Ascending aorta (tissue), 2 donors: ENCODE measurements at regions not wholly inside any gene's neighbourhood (a gene's known extent, or its start where the extent isn't known, plus 50 kb on each side); places are given as distances from the start of the nearest gene placed in this dataset.

Source experiments
- DNase-seq, 2 donors: peaks; one replicate each; pipeline ENCODE4 v3.0.0-alpha.2; 2019; ENCODE audit warnings: low spot score in 2 of 2
- H3K27ac ChIP-seq, 2 donors: fragments of 200-600 bp; sonication (generic); one replicate each; pipeline ENCODE4 v1.5.1; 2016 to 2017; ENCODE audit warnings: mild to moderate bottlenecking in 1 of 2
- H3K27me3 ChIP-seq: fragments of 200-600 bp; sonication (generic); one replicate; pipeline ENCODE4 v1.5.1; 2017
- H3K36me3 ChIP-seq, 2 donors: fragments of 200-600 bp; sonication (generic); one replicate each; pipeline ENCODE4 v1.5.1; 2016
- H3K4me1 ChIP-seq, 2 donors: fragments of 200-600 bp; sonication (generic); one replicate each; pipeline ENCODE4 v1.5.1; 2016 to 2017; ENCODE audit warnings: mild to moderate bottlenecking in 1 of 2
- H3K4me3 ChIP-seq, 2 donors: fragments of 200-600 bp; sonication (generic); one replicate each; pipeline ENCODE4 v1.5.1; 2016 to 2017; ENCODE audit warnings: mild to moderate bottlenecking in 1 of 2
- H3K9me3 ChIP-seq, 2 donors: fragments of 200-600 bp; sonication (generic); one replicate each; pipeline ENCODE4 v1.5.1; 2016
- intact Hi-C: fragments of 100-400 bp; cut with DNase I; formaldehyde crosslinking; loops from one replicate; pipeline ENCODE4 v1.15.1; 2023
- TF ChIP-seq, protein P1 (sequence below), 3 experiments: fragments of 200-600 bp in 2 of 3; fragments of 450-650 bp in 1 of 3; sonication (generic) in 2 of 3; IDR thresholded peaks; one replicate each; pipeline ENCODE4 v1.5.1; 2016 to 2019; ENCODE audit warnings: antibody characterized with exemption in 3 of 3, mild to moderate bottlenecking in 1 of 3, moderate library complexity in 1 of 3

DNA sequence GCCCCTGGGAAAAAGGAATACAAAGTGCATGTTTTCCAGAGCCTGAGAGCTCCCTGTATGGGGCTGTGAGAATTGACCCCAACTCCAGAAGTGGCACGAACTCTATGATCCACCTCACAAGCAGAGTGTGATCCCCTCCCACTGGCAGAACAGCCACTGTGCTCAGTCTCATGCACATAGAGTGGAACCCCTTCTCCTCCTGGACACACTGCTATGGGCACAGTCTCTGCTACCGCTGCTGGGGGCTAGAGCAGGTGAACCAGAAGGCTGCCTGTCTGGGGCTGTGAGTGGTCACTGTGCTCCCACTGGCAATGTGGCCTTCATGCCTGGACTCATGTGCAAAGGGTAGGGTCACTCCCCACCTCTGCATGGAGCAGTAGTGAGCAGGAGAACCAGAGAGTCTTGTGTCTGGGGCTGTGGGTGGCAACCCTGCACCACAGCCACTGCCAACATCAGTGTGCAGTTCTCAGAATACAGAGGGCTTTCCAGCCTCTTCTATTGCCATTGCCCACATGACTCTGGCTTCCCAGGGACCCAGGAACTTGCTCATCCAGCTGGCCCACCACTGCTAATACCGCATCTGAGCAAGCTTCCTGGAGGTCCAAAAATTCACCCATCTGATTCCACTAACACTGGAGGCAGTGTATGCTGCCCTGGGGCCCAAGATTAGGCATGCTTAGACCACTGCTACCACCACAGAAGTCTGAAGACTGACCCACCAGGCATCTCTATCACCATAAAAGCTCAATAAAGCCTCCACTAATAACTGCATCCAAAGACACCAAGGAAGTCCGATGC is 343.7 kb upstream of the SOX14 start:
- intact Hi-C loops, result no loop called here
- TF ChIP-seq, protein P1, sequence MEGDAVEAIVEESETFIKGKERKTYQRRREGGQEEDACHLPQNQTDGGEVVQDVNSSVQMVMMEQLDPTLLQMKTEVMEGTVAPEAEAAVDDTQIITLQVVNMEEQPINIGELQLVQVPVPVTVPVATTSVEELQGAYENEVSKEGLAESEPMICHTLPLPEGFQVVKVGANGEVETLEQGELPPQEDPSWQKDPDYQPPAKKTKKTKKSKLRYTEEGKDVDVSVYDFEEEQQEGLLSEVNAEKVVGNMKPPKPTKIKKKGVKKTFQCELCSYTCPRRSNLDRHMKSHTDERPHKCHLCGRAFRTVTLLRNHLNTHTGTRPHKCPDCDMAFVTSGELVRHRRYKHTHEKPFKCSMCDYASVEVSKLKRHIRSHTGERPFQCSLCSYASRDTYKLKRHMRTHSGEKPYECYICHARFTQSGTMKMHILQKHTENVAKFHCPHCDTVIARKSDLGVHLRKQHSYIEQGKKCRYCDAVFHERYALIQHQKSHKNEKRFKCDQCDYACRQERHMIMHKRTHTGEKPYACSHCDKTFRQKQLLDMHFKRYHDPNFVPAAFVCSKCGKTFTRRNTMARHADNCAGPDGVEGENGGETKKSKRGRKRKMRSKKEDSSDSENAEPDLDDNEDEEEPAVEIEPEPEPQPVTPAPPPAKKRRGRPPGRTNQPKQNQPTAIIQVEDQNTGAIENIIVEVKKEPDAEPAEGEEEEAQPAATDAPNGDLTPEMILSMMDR (IDR thresholded peaks at IDR 0.05), result no peak

DNA sequence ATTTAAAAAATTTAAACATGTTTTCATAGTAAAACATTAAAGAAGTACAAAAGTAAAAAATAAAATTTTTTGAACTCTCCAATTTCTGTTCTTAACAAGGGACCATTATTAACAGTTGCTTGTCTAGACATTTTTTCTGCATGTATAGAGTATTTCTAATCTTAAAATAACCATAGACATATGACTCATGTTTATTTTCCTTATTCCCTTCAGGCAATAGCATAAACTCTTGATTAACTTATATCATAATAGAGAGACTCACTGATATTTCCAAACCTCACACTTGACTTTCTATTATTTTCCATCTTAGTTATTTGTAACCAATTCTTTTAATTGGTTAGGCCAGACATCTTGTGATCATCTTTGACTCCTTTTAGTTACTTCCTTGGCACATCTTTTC is 325.6 kb upstream of the SOX14 start:
- H3K4me1 ChIP-seq, result no peaks in the 10 kb centered on the region
- no peak overlapping the region for H3K27ac ChIP-seq
- H3K36me3 ChIP-seq, result no peaks in the 10 kb centered on the region
- H3K4me3 ChIP-seq, result no peak overlapping the region
- no peaks in the 10 kb centered on the region for H3K27me3 ChIP-seq
- TF ChIP-seq, protein P1 (IDR thresholded peaks at IDR 0.05), result no peak
- no peak for DNase-seq
- no peaks in the 10 kb centered on the region for H3K9me3 ChIP-seq
- intact Hi-C loops, result no loop called here

More for the DNA sequence above, 343.7 kb upstream of the SOX14 start:
- peaks cover 0 to 8% of the 10 kb centered on the region in 2 donors for H3K9me3 ChIP-seq
- DNase-seq, result no peak
- no peak overlapping the region for H3K4me3 ChIP-seq
- no peaks in the 10 kb centered on the region for H3K36me3 ChIP-seq
- H3K27me3 ChIP-seq, result no peaks in the 10 kb centered on the region
- H3K4me1 ChIP-seq, result no peaks in the 10 kb centered on the region
- H3K27ac ChIP-seq, result no peak overlapping the region

DNA sequence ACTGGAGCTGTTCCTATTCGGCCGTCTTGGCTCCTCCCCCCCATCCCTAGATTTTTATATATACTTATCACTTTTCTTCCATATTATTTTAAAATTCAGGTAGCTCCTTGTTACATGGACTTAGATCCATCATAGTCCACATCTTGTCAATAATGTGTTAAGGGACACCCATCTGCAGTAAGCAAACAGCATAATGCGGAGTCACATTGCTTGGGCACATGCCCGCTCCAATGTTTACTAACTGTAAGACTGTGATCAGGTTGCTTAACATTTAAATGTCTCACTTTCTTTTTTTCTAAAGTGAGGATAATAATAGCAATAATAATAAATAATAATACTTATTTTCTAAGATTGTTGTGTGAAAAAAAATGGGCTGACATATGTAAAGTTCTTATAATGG is 303.2 kb upstream of the SOX14 start:
- no peak overlapping the region for H3K4me3 ChIP-seq
- DNase-seq, result no peak
- no peaks in the 10 kb centered on the region for H3K36me3 ChIP-seq
- H3K9me3 ChIP-seq, result no peaks in the 10 kb centered on the region
- H3K27me3 ChIP-seq, result no peaks in the 10 kb centered on the region
- H3K27ac ChIP-seq, result no peak overlapping the region
- intact Hi-C loops, result no loop called here
- TF ChIP-seq, protein P1 (IDR thresholded peaks at IDR 0.05), result no peak
- no peaks in the 10 kb centered on the region for H3K4me1 ChIP-seq

DNA sequence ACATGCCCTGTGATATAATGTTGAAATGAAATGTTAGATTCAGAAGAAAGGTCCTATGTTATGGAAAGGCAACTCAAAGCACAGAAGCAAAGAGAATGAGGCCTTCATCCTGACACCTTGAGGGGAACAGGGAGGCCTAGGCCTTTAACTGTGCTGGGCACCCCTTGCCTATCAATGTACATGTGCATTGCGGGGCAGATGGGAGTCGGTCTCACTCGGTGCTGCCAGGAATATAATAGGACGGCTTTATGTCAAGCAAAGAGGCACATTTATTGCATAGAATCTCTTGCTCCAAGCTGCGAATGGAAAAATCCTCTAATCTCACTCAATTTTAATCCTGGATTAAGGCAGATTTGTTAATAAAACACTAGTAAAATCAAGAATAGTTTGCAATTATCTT is 301.0 kb upstream of the SOX14 start:
- H3K27me3 ChIP-seq, result no peaks in the 10 kb centered on the region
- no peak for DNase-seq
- no peaks in the 10 kb centered on the region for H3K36me3 ChIP-seq
- H3K4me1 ChIP-seq, result no peaks in the 10 kb centered on the region
- H3K27ac ChIP-seq, result no peak overlapping the region
- H3K9me3 ChIP-seq, result no peaks in the 10 kb centered on the region
- intact Hi-C loops, result no loop called here
- TF ChIP-seq, protein P1 (IDR thresholded peaks at IDR 0.05), result no peak
- H3K4me3 ChIP-seq, result no peak overlapping the region

DNA sequence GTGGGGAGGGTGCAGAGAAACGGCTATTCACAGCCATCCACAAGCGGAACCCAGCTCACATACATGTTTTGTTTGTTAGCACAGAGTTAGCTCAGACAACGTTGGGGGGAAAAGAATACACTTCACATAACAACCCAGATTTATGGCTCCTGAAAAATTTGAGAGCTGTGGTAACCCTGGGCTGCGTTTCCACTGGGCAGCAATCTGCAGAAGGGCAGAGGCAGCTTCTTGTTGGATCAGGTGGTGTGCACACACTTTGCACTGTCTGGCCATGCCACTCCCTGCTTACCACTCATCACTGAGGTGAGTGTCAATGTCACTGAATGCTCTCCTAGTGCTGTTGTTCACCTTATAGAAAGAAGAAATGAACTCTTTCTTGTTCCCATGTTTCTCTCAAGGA is 299.8 kb upstream of the SOX14 start:
- no peaks in the 10 kb centered on the region for H3K27me3 ChIP-seq

More for the DNA sequence above, 299.8 kb upstream of the SOX14 start:
- Histone ChIP-seq H3K36me3 (no peaks in the 10 kb centered on the region), H3K4me3 (no peak overlapping the region), H3K4me1 (no peaks in the 10 kb centered on the region), H3K9me3 (no peaks in the 10 kb centered on the region), H3K27ac (no peak overlapping the region)
- DNase-seq, result no peak
- TF ChIP-seq, protein P1 (IDR thresholded peaks at IDR 0.05), result no peak
- intact Hi-C loops, result no loop called here
